ENCODE measurements at regions not wholly inside any gene's neighbourhood (a gene's known extent, or its start where the extent isn't known, plus 50 kb on each side); places are given as distances from the start of the nearest gene placed in this dataset.
A peak's percentile ranks its signal among the peaks of the same experiment; 100 is the strongest.

- DNase-seq (ENCODE audit: low read depth) = no peak
- H3K27me3 ChIP-seq (ENCODE audit: control insufficient read depth, insufficient read depth, low read length) = peaks cover 3% of the 10 kb centered on the region
- no peak for TF ChIP-seq CTCF (IDR thresholded peaks at IDR 0.05; ENCODE audit: insufficient read depth, low read length, poor library complexity, severe bottlenecking)
- H3K36me3 ChIP-seq (ENCODE audit: control insufficient read depth, insufficient read depth, low read length) = no peaks in the 10 kb centered on the region
- H3K4me3 ChIP-seq (ENCODE audit: low read depth, low read length) = no peak overlapping the region
Measured at GRCh38 chr2:216576616-216577015, 56.6 kb upstream of the IGFBP2 start.

DNA sequence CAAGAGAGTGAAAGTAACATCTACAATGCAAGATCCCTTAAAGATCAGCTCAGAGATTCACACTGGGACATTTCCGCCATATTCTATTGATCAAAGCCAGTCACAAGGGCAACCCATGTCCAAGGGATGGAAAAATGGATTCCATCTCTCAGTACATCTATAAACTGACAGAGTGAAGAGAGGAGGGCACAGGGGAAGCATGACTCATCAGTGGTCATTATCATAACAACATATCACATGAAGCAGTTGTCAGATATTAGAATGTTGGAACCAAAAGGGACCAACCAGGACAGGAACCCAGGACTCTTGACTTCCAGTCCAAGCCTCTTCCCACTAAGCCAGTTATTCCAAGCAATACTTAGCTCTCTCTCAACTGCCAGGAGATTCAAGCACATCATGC lies 54.9 kb upstream of the IGFBP2 start:
- H3K36me3 ChIP-seq (ENCODE audit: control insufficient read depth, insufficient read depth, low read length) = no peaks in the 10 kb centered on the region
- H3K4me3 ChIP-seq (ENCODE audit: low read depth, low read length) = no peak overlapping the region
- DNase-seq (ENCODE audit: low read depth) = no peak
- H3K27me3 ChIP-seq (ENCODE audit: control insufficient read depth, insufficient read depth, low read length) = peaks cover 3% of the 10 kb centered on the region
- no peak for TF ChIP-seq CTCF (IDR thresholded peaks at IDR 0.05; ENCODE audit: insufficient read depth, low read length, poor library complexity, severe bottlenecking)

- Histone ChIP-seq H3K4me3 (ENCODE audit: low read depth, low read length) (no peak overlapping the region), H3K27me3 (ENCODE audit: control insufficient read depth, insufficient read depth, low read length) (peaks cover 4% of the 10 kb centered on the region), H3K36me3 (ENCODE audit: control insufficient read depth, insufficient read depth, low read length) (no peaks in the 10 kb centered on the region)
- TF ChIP-seq CTCF (IDR thresholded peaks at IDR 0.05; ENCODE audit: insufficient read depth, low read length, poor library complexity, severe bottlenecking) = no peak
- DNase-seq (ENCODE audit: low read depth) = peak; percentile 65
Measured at GRCh38 chr2:216583147-216583546, 50.1 kb upstream of the IGFBP2 start.
